ENCODE measurements at regions not wholly inside any gene's neighbourhood (a gene's known extent, or its start where the extent isn't known, plus 50 kb on each side); places are given as distances from the start of the nearest gene placed in this dataset.

GRCh38 chr20:24764027-24764793 is 184.9 kb upstream of the CST7 start:
- DNase-seq: no peak

GRCh38 chr20:24764794-24765202 is 184.3 kb upstream of the CST7 start:
- no peak for DNase-seq

- DNase-seq: no peak
These were observed 183.5 kb upstream of the CST7 start for GRCh38 chr20:24765316-24766142.

GRCh38 chr20:24766143-24766527 is 182.9 kb upstream of the CST7 start:
- DNase-seq: no peak

DNA sequence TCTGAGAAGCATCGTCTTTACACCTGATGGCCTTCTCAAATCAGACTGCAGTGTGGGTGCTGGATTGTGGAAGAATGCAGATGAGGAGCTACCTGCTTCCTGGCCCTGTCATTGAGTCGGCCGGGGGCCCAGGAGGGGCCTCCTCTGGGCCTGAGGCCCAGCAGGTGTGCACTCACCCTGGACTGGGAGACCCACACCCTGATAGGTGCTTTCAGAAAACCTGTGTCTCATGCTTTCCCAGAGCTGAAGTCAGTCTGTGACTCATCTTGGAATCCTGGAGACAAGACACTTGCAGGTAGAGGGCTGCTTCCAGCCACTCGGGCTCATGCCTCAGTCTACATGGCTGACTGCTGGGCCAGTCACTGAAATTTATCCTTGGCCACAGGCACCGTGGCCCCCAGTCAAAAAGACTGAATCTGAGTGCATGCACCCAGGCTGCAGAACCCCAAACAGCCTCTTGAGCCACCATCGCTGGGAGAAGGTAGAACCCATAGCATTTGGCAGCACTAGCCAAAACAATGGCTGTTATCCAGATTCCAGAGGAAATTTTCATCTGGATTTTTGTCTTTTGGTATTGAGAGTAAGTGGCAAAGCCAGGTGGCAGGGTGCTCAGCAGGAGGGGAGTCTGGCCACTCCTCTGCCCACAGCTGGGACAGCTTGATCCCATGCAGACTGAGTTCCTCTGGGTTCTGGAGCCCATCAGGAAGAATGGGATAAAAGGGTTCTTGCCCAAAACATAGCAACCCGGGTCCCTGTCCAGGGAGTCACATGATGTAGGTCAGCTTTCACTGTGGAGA is 182.0 kb upstream of the CST7 start:
- no peak for DNase-seq

DNA sequence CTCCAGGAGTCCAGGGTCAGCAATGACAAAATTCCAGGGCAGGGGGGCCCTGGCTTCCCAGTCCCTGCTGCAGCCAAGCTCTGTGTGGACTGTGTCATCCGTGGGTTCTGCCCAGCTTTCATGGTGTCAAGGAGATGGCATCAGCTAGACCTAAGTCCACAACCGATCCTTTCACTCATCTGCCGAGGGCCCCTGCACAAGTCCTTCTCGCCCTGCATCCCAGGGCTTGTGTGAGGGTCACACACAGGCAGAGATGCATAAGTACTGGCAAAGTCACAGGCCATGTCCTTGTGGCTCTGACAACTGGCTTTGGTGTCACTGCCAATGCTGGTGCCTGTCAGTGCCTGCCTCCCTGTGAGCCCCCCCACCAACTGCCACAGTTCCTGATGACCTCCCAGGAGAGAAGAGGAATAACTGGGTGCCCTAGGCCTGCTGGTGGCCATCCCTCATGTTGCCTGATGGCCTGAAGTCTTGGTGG is 181.4 kb upstream of the CST7 start:
- no peak for DNase-seq

DNA sequence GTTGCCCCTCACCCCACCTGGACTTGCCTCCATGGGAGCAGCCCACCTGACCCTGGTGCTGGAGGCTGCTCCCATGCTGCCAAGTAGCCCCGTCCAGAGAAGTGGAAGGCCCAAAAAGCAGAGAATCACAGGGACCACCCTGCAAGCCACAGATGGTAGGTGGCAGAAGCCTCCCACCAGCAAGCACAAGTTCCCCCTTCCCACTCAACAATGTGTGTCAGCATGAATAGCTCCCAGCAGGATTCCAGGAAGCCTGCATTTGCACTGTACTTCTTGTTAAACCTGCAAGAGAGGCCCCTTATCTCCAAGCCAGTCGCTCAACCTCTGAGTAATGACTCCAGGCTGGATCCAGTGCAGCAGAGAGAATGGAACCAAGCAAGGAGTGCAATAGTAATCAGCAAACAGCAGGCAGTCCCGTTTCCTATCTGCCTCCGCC is 180.8 kb upstream of the CST7 start:
- DNase-seq: peak; percentile 61

DNA sequence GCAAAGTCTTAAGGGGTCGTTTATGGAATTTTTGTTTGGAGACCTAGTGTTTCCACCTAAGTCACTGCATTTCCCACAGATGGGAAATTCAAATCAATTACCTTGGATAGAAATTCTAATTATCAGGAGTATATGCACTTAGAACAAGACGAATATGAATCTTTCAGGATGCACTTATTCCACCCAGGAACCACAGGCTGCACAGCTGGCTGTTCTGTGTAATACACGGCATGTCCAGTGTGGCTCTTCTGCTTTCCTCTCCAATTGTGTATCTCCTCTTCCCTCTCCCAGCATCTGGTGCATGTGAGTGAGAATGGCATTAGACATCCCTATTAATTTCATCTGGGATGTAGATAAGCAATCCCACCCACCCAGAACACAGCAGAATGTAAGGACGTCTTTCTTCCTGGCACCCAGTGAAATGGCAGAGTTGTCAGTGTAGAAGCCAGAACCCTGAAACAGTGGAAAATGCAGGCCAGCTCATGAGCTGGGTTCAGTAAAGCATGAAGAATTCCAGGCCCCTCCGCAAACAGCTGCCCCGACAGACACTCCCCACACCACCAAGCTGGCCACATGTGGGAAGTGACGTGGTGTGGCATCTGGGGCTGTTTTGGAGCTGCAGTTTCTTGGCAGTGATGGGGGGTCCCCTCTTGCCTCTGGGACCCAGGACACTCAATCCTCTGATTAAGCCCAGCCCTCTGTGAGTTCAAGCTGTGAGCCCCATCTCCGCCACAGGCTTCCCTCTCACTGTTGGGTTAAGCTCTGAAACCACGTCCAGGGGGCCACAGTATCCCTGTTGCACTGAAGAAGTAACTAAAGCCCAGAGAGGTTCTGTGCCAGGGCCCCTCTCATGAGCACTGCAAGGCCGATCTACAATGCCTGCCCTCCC is 180.1 kb upstream of the CST7 start:
- DNase-seq: no peak

GRCh38 chr20:24769878-24770627 is 179.0 kb upstream of the CST7 start:
- DNase-seq: no peak

GRCh38 chr20:24770628-24771541 is 178.2 kb upstream of the CST7 start:
- DNase-seq: no peak

DNA sequence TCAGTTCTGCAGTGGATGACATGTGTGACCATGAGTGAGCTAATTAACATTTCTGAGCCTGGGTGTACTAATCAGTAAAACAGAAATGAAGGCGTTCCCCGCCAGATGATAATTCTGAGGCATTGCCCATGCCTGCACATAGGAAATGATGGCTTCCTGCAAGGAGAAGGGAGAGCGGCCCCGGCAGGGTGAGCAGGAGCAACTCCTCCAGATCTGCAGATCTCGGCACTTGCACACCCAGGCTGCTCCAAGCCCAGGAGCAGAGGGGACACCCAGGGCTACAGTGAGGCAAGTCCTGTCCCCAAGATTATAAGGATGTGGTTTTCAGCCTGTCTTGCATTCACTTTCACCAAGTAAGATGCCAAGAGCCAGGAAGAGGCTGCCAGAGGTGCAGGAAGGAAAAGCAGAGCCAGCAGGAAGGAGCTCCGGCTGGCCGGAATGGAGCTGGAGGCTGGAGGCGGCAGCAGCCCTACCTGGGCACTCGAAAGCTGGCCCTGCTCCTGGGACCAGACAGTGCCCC is 177.5 kb upstream of the CST7 start:
- no peak for DNase-seq

DNA sequence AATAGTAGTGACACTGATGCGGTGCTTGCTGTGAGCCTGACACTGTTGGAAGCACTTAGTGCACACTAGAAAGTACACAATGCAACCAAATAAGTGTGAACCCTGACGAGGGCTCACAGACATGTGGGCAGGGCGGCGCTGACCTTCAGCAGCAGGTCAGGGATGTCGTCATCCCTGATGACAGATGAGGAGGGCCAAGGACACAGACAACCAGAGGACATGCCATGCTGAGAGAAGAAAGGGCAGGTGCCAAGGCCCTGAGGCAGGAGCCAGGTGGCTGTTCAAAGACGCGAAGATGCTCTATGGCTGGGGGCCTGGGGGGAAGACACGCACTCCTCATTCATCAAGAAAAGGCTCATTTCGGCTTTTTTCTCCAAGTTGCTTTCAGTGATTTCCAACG is 176.4 kb upstream of the CST7 start:
- no peak for DNase-seq

- no peak for DNase-seq
These were observed 175.9 kb upstream of the CST7 start for GRCh38 chr20:24773168-24773567.

GRCh38 chr20:24773751-24774201 is 175.3 kb upstream of the CST7 start:
- no peak for DNase-seq

- no peak for DNase-seq
These were observed 173.1 kb upstream of the CST7 start for GRCh38 chr20:24775966-24776365.

- no peak for DNase-seq
These were observed 172.3 kb upstream of the CST7 start for GRCh38 chr20:24776755-24777271.

DNA sequence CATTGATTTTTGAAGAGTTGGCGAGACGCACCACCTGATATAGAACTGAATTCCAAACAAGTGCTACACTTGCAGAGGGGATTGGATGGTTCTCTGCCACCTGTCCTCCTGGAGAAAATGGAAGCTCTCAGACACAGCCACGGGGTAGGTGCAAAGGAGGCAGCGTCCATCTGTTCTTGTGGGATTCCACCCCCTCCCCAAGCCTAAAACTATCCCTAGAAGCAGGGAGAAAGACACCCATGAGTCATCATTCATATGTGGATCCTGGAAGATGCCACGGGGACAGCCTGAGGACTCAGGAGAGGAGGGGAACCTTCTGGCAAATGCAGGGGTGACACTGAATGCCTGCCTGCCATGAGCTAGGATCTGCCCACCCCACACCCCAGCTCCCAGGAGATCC is 171.3 kb upstream of the CST7 start:
- DNase-seq: no peak

- DNase-seq: no peak
These were observed 170.5 kb upstream of the CST7 start for GRCh38 chr20:24778585-24779031.

DNA sequence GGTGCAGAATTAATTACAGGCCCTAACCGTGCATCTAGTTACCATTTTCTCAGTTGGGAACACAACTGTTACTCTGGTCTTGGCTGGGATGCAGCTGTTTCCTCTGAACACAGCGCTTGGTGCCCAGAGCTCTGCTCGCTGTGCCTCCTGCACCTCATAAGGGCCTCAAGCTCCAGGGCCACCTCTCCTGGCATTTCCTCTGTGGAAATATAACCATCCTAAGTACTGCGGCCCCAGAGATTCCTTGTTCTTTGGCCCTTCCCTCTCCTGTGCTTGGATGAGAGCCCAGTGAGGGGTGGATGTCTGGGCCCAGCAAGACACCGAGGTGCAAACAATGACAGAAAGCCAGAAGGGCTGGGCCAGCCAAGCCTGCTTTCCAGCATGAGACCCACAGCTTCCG is 169.9 kb upstream of the CST7 start:
- no peak for DNase-seq

DNA sequence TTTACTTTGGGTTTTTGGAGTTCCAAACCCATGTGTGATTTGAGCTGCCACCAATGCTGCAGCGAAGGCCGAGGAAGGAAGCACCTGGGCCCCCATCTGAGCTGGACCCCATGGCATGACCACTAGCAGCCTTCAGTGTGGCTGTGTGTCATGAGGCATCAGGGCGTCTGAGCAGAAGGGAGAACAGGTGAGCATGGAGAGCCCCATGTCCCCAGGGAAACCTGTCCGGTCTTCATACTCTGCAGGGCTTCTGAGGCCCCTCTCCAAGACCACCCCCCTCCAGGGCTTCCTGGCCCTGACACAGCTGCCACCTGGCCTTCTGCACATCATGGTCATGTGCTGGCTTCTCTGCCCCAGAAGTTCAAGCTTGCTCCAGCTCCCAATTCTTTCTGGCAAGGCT is 169.1 kb upstream of the CST7 start:
- DNase-seq: no peak
